Progenitor cell of endocrine pancreas (in vitro differentiated cells): ENCODE measurements at regions not wholly inside any gene's neighbourhood (a gene's known extent, or its start where the extent isn't known, plus 50 kb on each side); places are given as distances from the start of the nearest gene placed in this dataset.

Experiments
- DNase-seq: peaks from one replicate; pipeline ENCODE4 v3.0.0; 2021; ENCODE audit warnings: low spot score; ENCODE audit not compliant: unreplicated experiment
- H3K27ac Mint-ChIP-seq: 2 replicates; pipeline ENCODE4 v1.8.0; 2021; ENCODE audit warnings: mild to moderate bottlenecking, moderate library complexity, mixed read lengths
- H3K27me3 Mint-ChIP-seq: 2 replicates; pipeline ENCODE4 v1.8.0; 2021; ENCODE audit warnings: mixed read lengths
- H3K36me3 Mint-ChIP-seq: 2 replicates; pipeline ENCODE4 v1.8.0; 2022; ENCODE audit warnings: mixed read lengths; ENCODE audit not compliant: insufficient read depth
- H3K4me1 Mint-ChIP-seq: 2 replicates; pipeline ENCODE4 v1.8.0; 2021; ENCODE audit warnings: low read depth, mixed read lengths
- H3K4me3 Mint-ChIP-seq: 2 replicates; pipeline ENCODE4 v1.8.0; 2021; ENCODE audit warnings: low read depth, mild to moderate bottlenecking, moderate library complexity, mixed read lengths
- H3K9me3 Mint-ChIP-seq: 2 replicates; pipeline ENCODE4 v1.8.0; 2021; ENCODE audit warnings: low read depth, mixed read lengths
- TF ChIP-seq, protein P1 (sequence below): fragments of 200-600 bp; sonication (generic); IDR thresholded peaks from one replicate; pipeline ENCODE4 v1.5.0; 2021; ENCODE audit warnings: antibody characterized with exemption, mild to moderate bottlenecking; ENCODE audit not compliant: unreplicated experiment

- Mint-ChIP-seq H3K27me3 (peaks cover 22% of the 10 kb centered on the region), H3K27ac (no peak overlapping the region), H3K9me3 (no peaks in the 10 kb centered on the region), H3K36me3 (no peaks in the 10 kb centered on the region), H3K4me1 (peaks cover 4% of the 10 kb centered on the region), H3K4me3 (no peak overlapping the region)
- TF ChIP-seq, protein P1, sequence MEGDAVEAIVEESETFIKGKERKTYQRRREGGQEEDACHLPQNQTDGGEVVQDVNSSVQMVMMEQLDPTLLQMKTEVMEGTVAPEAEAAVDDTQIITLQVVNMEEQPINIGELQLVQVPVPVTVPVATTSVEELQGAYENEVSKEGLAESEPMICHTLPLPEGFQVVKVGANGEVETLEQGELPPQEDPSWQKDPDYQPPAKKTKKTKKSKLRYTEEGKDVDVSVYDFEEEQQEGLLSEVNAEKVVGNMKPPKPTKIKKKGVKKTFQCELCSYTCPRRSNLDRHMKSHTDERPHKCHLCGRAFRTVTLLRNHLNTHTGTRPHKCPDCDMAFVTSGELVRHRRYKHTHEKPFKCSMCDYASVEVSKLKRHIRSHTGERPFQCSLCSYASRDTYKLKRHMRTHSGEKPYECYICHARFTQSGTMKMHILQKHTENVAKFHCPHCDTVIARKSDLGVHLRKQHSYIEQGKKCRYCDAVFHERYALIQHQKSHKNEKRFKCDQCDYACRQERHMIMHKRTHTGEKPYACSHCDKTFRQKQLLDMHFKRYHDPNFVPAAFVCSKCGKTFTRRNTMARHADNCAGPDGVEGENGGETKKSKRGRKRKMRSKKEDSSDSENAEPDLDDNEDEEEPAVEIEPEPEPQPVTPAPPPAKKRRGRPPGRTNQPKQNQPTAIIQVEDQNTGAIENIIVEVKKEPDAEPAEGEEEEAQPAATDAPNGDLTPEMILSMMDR, result no peak
- no peak for DNase-seq
Observed at GRCh38 chr10:52454491-52454890, 140.4 kb downstream of the DKK1 start.

DNA sequence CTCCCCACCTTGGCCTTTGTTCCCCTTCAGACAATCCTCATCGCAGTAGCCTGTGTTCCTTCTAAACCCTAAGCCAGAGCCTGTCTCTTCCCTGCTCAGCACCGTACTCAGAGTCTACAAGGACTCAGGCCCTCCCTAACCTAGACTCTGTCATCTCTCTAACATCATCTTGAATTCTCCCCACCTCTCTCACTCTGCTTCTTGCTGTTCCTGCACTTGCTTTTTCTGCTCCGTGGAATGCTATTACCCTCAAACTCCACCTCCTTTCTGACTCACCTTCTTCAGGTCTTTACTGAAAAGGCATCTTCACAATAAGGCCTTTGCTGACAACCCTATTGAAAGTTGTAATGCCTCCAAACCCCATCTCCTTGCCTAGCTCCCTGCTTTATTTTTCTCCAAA lies 141.0 kb downstream of the DKK1 start:
- Mint-ChIP-seq H3K4me3 (no peak overlapping the region), H3K4me1 (peaks cover 4% of the 10 kb centered on the region), H3K27me3 (peaks cover 18% of the 10 kb centered on the region), H3K27ac (no peak overlapping the region), H3K9me3 (no peaks in the 10 kb centered on the region), H3K36me3 (no peaks in the 10 kb centered on the region)
- TF ChIP-seq, protein P1, result no peak
- DNase-seq, result no peak

DNA sequence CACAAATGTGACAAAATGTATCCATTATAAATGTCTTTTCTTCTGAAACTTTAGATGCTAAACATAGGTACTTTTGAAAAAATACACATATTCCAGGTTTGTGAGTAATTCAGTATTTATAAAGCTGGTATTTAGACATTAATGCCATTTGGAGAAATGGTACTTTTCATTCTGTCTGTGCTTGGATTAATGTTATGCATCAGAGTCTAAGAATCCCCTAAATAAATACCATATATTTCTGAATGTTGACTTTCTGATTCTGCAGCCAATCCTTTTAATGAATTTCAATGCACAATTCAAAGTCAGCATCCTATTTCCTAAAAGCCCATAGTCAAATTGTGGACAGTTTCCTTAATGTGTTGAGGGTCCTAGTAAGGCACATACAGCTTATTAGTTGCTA lies 145.0 kb downstream of the DKK1 start:
- no peaks in the 10 kb centered on the region for H3K9me3 Mint-ChIP-seq
- no peaks in the 10 kb centered on the region for H3K36me3 Mint-ChIP-seq
- H3K4me3 Mint-ChIP-seq, result no peak overlapping the region
- H3K27me3 Mint-ChIP-seq, result no peaks in the 10 kb centered on the region
- no peaks in the 10 kb centered on the region for H3K4me1 Mint-ChIP-seq
- TF ChIP-seq, protein P1, result no peak
- DNase-seq, result no peak
- no peak overlapping the region for H3K27ac Mint-ChIP-seq

DNA sequence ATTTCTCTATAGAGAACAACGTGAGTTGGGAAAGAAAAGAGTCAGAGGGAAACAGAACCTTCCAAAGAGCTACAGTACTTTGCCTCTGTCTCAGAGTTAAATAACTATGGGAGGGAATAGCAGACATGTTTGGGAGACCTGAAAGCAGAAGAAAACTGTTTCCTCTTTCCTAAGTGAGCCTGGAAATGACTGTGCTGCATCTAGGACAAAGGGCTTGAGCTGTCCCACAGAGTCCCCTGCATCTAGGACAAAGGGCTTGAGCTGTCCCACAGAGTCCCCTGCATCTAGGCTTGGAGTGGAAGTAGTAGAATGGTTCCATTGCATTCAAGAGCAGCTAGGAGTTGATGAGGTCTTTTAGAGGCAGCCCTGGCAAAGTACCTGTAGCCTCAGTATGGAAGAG lies 149.7 kb downstream of the DKK1 start:
- H3K27ac Mint-ChIP-seq, result no peak overlapping the region
- no peaks in the 10 kb centered on the region for H3K4me1 Mint-ChIP-seq
- no peaks in the 10 kb centered on the region for H3K27me3 Mint-ChIP-seq
- H3K36me3 Mint-ChIP-seq, result no peaks in the 10 kb centered on the region
- DNase-seq, result no peak
- H3K4me3 Mint-ChIP-seq, result no peak overlapping the region
- H3K9me3 Mint-ChIP-seq, result no peaks in the 10 kb centered on the region
- TF ChIP-seq, protein P1, result no peak

GRCh38 chr10:52464368-52465124 lies 150.5 kb downstream of the DKK1 start:
- H3K36me3 Mint-ChIP-seq, result no peaks in the 10 kb centered on the region
- no peaks in the 10 kb centered on the region for H3K4me1 Mint-ChIP-seq
- no peak overlapping the region for H3K27ac Mint-ChIP-seq
- TF ChIP-seq, protein P1, result no peak
- DNase-seq, result no peak
- no peaks in the 10 kb centered on the region for H3K27me3 Mint-ChIP-seq
- no peak overlapping the region for H3K4me3 Mint-ChIP-seq
- H3K9me3 Mint-ChIP-seq, result no peaks in the 10 kb centered on the region
